ENCODE measurements at regions not wholly inside any gene's neighbourhood (a gene's known extent, or its start where the extent isn't known, plus 50 kb on each side); places are given as distances from the start of the nearest gene placed in this dataset.

- no peaks in the 10 kb centered on the region for H4K20me1 ChIP-seq (replicated peaks in 1 of 2; ENCODE audit: control insufficient read depth in 1 of 2, insufficient read depth in 2 of 2, low read length in 2 of 2)
- POLR2A ChIA-PET (ENCODE audit: partially characterized antibody): no interaction called here
- H3K79me1 ChIP-seq (ENCODE audit: low read depth, low read length): no peaks in the 10 kb centered on the region
- no peak overlapping the region for H2AK5ac ChIP-seq (ENCODE audit: low read depth, low read length)
- H4K8ac ChIP-seq (ENCODE audit: extremely low read depth, insufficient read depth, low read length): no peak overlapping the region
- no peak overlapping the region for H4K91ac ChIP-seq (replicated peaks; ENCODE audit: insufficient read length, low read length)
- H3K79me2 ChIP-seq (ENCODE audit: control insufficient read depth in 1 of 2, insufficient read depth in 2 of 2, low read length in 2 of 2): no peaks in the 10 kb centered on the region
- no peak overlapping the region for H2BK20ac ChIP-seq (ENCODE audit: low read length)
- CTCF ChIA-PET (ENCODE audit: partially characterized antibody): no interaction called here
- H3K27ac ChIP-seq (ENCODE audit: low read depth, low read length): no peak overlapping the region
- H2BK120ac ChIP-seq (replicated peaks; ENCODE audit: low read depth, low read length): no peak overlapping the region
- no peaks in the 10 kb centered on the region for H3K4me1 ChIP-seq (replicated peaks in 1 of 4; ENCODE audit: control insufficient read depth in 3 of 4, insufficient read depth in 4 of 4, low read length in 3 of 4)
- no peak overlapping the region for H3K14ac ChIP-seq (ENCODE audit: insufficient read length)
- WGBS, 2 experiments (ENCODE audit: extremely low coverage in 1 of 2, insufficient coverage in 1 of 2, insufficient read length in 1 of 2, insufficient replicate concordance in 2 of 2, low coverage in 1 of 2, low lambda C conversion rate in 2 of 2, missing lambda C conversion rate in 1 of 2): 90% methylated on average over 3 of the region's 3 CpGs; no CpG with 5 or more reads in 1 of the 2 experiments
- no peak overlapping the region for H3K9ac ChIP-seq (replicated peaks in 1 of 4; ENCODE audit: extremely low read depth in 1 of 4, low read depth in 3 of 4, low read length in 3 of 4)
- no peak overlapping the region for H3K4me3 ChIP-seq (ENCODE audit: extremely low read depth in 1 of 4, insufficient read depth in 2 of 4, low read depth in 3 of 4, low read length in 4 of 4)
- no peak for DNase-seq (ENCODE audit: low read depth in 1 of 2, low spot score in 2 of 2)
- no peak overlapping the region for H3K23ac ChIP-seq (ENCODE audit: insufficient read length)
- no peak overlapping the region for H2BK15ac ChIP-seq (ENCODE audit: low read length)
- no peaks in the 10 kb centered on the region for H3K27me3 ChIP-seq (replicated peaks in 1 of 4; ENCODE audit: control insufficient read depth in 3 of 4, extremely low read depth in 1 of 4, insufficient read depth in 3 of 4, low read length in 3 of 4)
- no peak overlapping the region for H3K18ac ChIP-seq (ENCODE audit: extremely low read depth, low read length)
- no peak overlapping the region for H3K56ac ChIP-seq (replicated peaks; ENCODE audit: insufficient read length, low read depth, low read length)
- no peaks in the 10 kb centered on the region for H3K36me3 ChIP-seq (ENCODE audit: control insufficient read depth in 2 of 4, insufficient read depth in 4 of 4, low read length in 3 of 4)
- FAIRE-seq: no peak
- no peak overlapping the region for H2BK12ac ChIP-seq (ENCODE audit: low read depth, low read length)
- no peak overlapping the region for H2BK5ac ChIP-seq (ENCODE audit: low read depth, low read length)
- no peaks in the 10 kb centered on the region for H3K23me2 ChIP-seq (ENCODE audit: low read depth, low read length)
- TF ChIP-seq TAF7 (optimal IDR thresholded peaks at IDR 0.05; ENCODE audit: borderline replicate concordance, low read depth, low read length) (no peak), SP2 (IDR thresholded peaks at IDR 0.05; ENCODE audit: low read length) (no peak)
- no peak overlapping the region for H3K4ac ChIP-seq (replicated peaks; ENCODE audit: insufficient read length, low read depth, low read length)
- H3K9me3 ChIP-seq (ENCODE audit: insufficient read depth in 2 of 2, low read depth in 1 of 2, low read length in 1 of 2): no peaks in the 10 kb centered on the region
- H2AFZ ChIP-seq (ENCODE audit: low read length): no peak overlapping the region
- no peak overlapping the region for H3K4me2 ChIP-seq (ENCODE audit: insufficient read depth in 1 of 2, low read depth in 2 of 2, low read length in 2 of 2)
- no peak overlapping the region for H4K5ac ChIP-seq (ENCODE audit: insufficient read length, low read depth, low read length)
Observed at GRCh38 chr4:124863040-124863545, 150.6 kb upstream of the ANKRD50 start.

All from H1 (cell line).